MG63 (cell line): ENCODE measurements at regions not wholly inside any gene's neighbourhood (a gene's known extent, or its start where the extent isn't known, plus 50 kb on each side); places are given as distances from the start of the nearest gene placed in this dataset.
A peak's percentile ranks its signal among the peaks of the same experiment; 100 is the strongest.

ENCODE experiments used
- DNase-seq: peaks from one replicate; pipeline ENCODE4 v3.0.0-alpha.2; 2020
- H3K27me3 ChIP-seq: fragments of 250-450 bp; sonication (Bioruptor Pico); 2 replicates; pipeline ENCODE4 v1.5.1; 2020; ENCODE audit warnings: mild to moderate bottlenecking, moderate library complexity
- H3K36me3 ChIP-seq: fragments of 250-450 bp; sonication (Bioruptor Pico); 2 replicates; pipeline ENCODE4 v1.5.1; 2020; ENCODE audit warnings: mild to moderate bottlenecking, moderate library complexity
- H3K4me3 ChIP-seq: fragments of 250-450 bp; sonication (Bioruptor Pico); 2 replicates; pipeline ENCODE4 v1.5.1; 2020; ENCODE audit warnings: mild to moderate bottlenecking, moderate library complexity
- H3K9me3 ChIP-seq: fragments of 250-450 bp; sonication (Bioruptor Pico); 2 replicates; pipeline ENCODE4 v1.5.1; 2020; ENCODE audit warnings: mild to moderate bottlenecking, moderate library complexity

- Histone ChIP-seq H3K36me3 (no peaks in the 10 kb centered on the region), H3K4me3 (no peak overlapping the region), H3K9me3 (no peaks in the 10 kb centered on the region), H3K27me3 (no peaks in the 10 kb centered on the region)
- DNase-seq: no peak
Measured at GRCh38 chr4:133402616-133403015, 253.5 kb downstream of the PCDH10 start.

DNA sequence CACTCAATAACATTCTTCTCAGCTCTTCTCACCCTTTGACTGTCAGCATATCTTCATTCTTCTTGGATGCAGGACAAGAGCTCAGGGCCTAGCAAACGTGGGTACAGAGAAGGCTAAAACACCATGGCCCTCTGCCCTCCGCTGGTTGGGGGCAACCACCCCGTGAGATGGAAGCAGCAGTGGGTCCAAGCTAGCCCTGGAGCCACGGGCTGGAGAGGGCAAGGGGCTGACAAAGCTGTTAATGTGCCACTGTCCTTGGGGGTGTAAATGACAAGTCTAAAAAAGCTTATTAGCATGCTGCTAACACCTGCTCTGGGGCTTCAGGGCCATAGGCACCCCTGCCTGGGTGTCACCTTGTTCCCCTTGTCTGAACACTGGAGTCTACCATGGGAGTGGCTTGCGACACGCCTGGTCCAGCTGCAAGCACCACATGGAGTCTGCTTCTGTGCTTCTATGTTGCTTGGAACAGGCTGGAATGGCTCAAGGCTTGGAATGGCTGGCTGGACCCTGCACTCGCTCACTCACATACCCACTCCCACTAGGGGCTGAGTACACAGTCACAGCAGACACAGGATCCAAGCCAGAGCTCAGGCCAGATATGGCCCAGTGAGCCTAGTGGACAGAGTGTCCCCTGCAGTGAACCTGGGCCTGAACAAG lies 246.0 kb downstream of the PCDH10 start:
- Histone ChIP-seq H3K36me3 (no peaks in the 10 kb centered on the region), H3K27me3 (no peaks in the 10 kb centered on the region), H3K9me3 (no peaks in the 10 kb centered on the region), H3K4me3 (no peak overlapping the region)
- DNase-seq: no peak

- no peaks in the 10 kb centered on the region for H3K27me3 ChIP-seq
- H3K9me3 ChIP-seq: no peaks in the 10 kb centered on the region
- H3K36me3 ChIP-seq: no peaks in the 10 kb centered on the region
- no peak overlapping the region for H3K4me3 ChIP-seq
- DNase-seq: no peak
Measured at GRCh38 chr4:133390198-133390855, 241.2 kb downstream of the PCDH10 start.

- no peak overlapping the region for H3K4me3 ChIP-seq
- H3K36me3 ChIP-seq: no peaks in the 10 kb centered on the region
- H3K9me3 ChIP-seq: no peaks in the 10 kb centered on the region
- DNase-seq: no peak
- H3K27me3 ChIP-seq: no peaks in the 10 kb centered on the region
Measured at GRCh38 chr4:133389029-133389428, 239.9 kb downstream of the PCDH10 start.

- Histone ChIP-seq H3K4me3 (no peak overlapping the region), H3K27me3 (no peaks in the 10 kb centered on the region), H3K9me3 (no peaks in the 10 kb centered on the region), H3K36me3 (no peaks in the 10 kb centered on the region)
- no peak for DNase-seq
Measured at GRCh38 chr4:133385161-133385954, 236.3 kb downstream of the PCDH10 start.

- Histone ChIP-seq H3K36me3 (no peaks in the 10 kb centered on the region), H3K9me3 (no peaks in the 10 kb centered on the region), H3K27me3 (no peaks in the 10 kb centered on the region), H3K4me3 (no peak overlapping the region)
- no peak for DNase-seq
Measured at GRCh38 chr4:133379681-133380438, 230.8 kb downstream of the PCDH10 start.

DNA sequence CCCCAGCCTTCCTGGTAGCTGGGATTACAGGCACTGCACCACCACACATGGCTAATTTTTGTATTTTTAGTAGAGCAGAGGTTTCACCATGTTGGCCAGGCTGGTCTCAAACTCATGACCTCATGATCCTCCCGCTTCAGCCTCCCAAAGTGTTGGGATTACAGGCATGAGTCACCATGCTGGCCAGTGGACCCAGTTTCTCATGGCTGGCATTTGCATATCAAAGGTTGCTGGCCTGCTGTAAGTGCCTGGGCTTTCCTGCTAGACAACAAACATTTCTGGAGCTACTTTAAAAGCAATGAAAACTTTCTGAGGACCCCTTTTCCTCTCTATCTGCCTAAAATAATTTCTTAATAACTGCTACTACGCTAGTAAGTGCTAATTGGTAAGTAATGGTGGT lies 228.2 kb downstream of the PCDH10 start:
- Histone ChIP-seq H3K9me3 (no peaks in the 10 kb centered on the region), H3K36me3 (no peaks in the 10 kb centered on the region), H3K27me3 (no peaks in the 10 kb centered on the region), H3K4me3 (no peak overlapping the region)
- DNase-seq: no peak

GRCh38 chr4:133372699-133373098 lies 223.6 kb downstream of the PCDH10 start:
- no peak overlapping the region for H3K4me3 ChIP-seq
- no peaks in the 10 kb centered on the region for H3K27me3 ChIP-seq
- no peaks in the 10 kb centered on the region for H3K36me3 ChIP-seq
- no peaks in the 10 kb centered on the region for H3K9me3 ChIP-seq
- no peak for DNase-seq

DNA sequence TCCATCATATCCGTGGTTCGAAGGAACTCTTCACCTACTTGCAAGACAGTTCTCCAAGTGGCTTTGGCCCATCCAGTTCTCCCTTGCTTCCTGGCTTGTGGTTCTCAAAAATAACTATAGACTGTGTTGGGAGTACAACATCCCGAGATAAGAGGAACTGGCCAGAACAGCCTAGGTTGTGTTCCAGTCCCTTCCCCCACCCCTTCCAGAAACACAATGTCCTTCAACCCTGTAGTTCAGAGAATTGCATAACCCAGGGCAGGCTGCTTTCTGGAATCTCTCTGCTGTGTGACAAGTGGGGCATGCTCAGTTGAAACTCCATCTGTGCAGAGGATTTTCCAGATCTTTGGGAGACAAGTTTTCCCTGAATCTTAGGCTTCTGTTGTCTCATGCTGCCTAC lies 206.5 kb downstream of the PCDH10 start:
- no peaks in the 10 kb centered on the region for H3K36me3 ChIP-seq
- DNase-seq: no peak
- no peaks in the 10 kb centered on the region for H3K27me3 ChIP-seq
- no peaks in the 10 kb centered on the region for H3K9me3 ChIP-seq
- H3K4me3 ChIP-seq: no peak overlapping the region

DNA sequence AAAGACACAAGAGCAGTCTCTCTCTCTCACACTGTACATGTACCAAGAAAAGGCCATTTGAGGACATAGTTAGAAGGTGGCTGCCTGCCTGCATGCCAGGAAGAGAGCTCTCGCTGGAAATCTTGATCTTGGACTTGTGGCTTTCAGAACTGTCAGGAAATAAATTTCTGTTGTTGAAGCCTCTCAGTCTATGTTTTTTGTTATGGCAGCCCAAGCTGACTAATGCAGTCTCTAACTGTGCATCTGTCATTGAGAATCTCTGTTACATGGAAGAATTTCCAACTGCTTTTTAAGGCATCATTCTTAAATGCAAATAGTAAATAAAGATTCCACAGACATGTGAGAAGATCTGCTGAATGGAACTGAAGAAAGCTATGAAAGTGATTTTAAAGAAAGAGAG lies 198.3 kb downstream of the PCDH10 start:
- no peak for DNase-seq
- Histone ChIP-seq H3K27me3 (no peaks in the 10 kb centered on the region), H3K9me3 (no peaks in the 10 kb centered on the region), H3K4me3 (no peak overlapping the region), H3K36me3 (no peaks in the 10 kb centered on the region)

GRCh38 chr4:133324491-133324890 lies 175.4 kb downstream of the PCDH10 start:
- H3K4me3 ChIP-seq: no peak overlapping the region
- H3K27me3 ChIP-seq: no peaks in the 10 kb centered on the region
- H3K9me3 ChIP-seq: no peaks in the 10 kb centered on the region
- no peaks in the 10 kb centered on the region for H3K36me3 ChIP-seq
- DNase-seq: no peak

- no peak overlapping the region for H3K4me3 ChIP-seq
- no peaks in the 10 kb centered on the region for H3K9me3 ChIP-seq
- H3K27me3 ChIP-seq: no peaks in the 10 kb centered on the region
- no peak for DNase-seq
- H3K36me3 ChIP-seq: no peaks in the 10 kb centered on the region
Measured at GRCh38 chr4:133323670-133324069, 174.6 kb downstream of the PCDH10 start.

GRCh38 chr4:133320576-133321170 lies 171.6 kb downstream of the PCDH10 start:
- Histone ChIP-seq H3K27me3 (no peaks in the 10 kb centered on the region), H3K9me3 (no peaks in the 10 kb centered on the region), H3K4me3 (no peak overlapping the region), H3K36me3 (no peaks in the 10 kb centered on the region)
- no peak for DNase-seq

DNA sequence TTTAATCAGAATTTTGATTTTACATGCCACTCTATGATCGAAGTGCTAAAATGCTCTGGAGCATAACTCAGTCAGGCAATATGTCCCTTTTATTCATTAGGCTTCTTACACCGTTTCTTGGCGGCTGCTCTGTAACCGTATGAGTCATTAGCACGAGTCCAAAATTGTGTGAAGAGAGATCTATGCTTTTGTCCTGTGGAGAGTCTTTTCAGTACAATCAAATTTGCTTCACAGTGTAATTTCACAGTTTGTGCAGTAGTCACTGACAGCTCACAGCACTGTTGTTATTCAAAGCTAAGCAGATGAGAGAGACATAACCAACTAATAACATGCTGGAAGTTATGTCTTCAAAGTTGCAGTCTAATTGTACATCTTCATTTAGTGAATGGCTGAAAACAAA lies 167.8 kb downstream of the PCDH10 start:
- peak; percentile 1 for DNase-seq

GRCh38 chr4:133314991-133315390 lies 165.9 kb downstream of the PCDH10 start:
- Histone ChIP-seq H3K27me3 (no peaks in the 10 kb centered on the region), H3K9me3 (no peaks in the 10 kb centered on the region), H3K4me3 (no peak overlapping the region), H3K36me3 (no peaks in the 10 kb centered on the region)
- DNase-seq: no peak

More for the DNA sequence above, 167.8 kb downstream of the PCDH10 start:
- Histone ChIP-seq H3K9me3 (no peaks in the 10 kb centered on the region), H3K36me3 (no peaks in the 10 kb centered on the region), H3K27me3 (no peaks in the 10 kb centered on the region), H3K4me3 (no peak overlapping the region)

- H3K27me3 ChIP-seq: no peaks in the 10 kb centered on the region
- H3K9me3 ChIP-seq: no peaks in the 10 kb centered on the region
- DNase-seq: no peak
- H3K36me3 ChIP-seq: no peaks in the 10 kb centered on the region
- no peak overlapping the region for H3K4me3 ChIP-seq
Measured at GRCh38 chr4:133287396-133287795, 138.3 kb downstream of the PCDH10 start.

DNA sequence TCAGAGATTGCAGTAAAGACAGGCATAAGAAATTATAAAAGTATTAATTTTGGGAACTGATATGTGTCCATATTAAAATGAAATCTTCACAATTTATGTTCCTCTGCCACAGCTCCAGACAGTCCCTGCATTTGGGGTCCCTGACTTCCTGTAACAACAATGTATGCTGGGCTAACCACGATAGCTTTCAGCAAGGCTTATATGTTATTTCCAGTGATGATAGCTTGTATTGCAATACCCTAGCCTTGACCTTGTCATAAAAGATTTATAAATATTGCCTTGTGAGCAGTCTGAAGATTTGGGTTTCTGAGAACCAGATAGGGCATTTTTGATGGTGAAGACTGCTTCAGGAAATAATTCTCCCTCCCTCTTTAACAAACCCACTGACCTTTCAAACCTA lies 129.5 kb downstream of the PCDH10 start:
- no peak overlapping the region for H3K4me3 ChIP-seq
- no peaks in the 10 kb centered on the region for H3K27me3 ChIP-seq
- no peaks in the 10 kb centered on the region for H3K36me3 ChIP-seq
- no peak for DNase-seq
- H3K9me3 ChIP-seq: no peaks in the 10 kb centered on the region
